Activated B cell treated with CpG ODN at 0.5 μM for 24 hours (primary cell): ENCODE measurements at regions not wholly inside any gene's neighbourhood (a gene's known extent, or its start where the extent isn't known, plus 50 kb on each side); places are given as distances from the start of the nearest gene placed in this dataset.

Experiments used
- ATAC-seq: fragments of 200-7000 bp; cut with Tn5 transposase; one replicate; pipeline ENCODE4 v1.10.0; 2021; ENCODE audit warnings: low read depth, mild to moderate bottlenecking, moderate library complexity
- CTCF ChIA-PET: fragments of 350-600 bp; sonication (Branson Sonifier 250); formaldehyde crosslinking; loops from one replicate; lab custom pipeline; 2021; ENCODE audit warnings: antibody characterized with exemption; lab: Charles Lee
- POLR2A ChIA-PET: fragments of 350-600 bp; sonication (Branson Sonifier 250); formaldehyde crosslinking; loops from one replicate; lab custom pipeline; 2021; ENCODE audit warnings: antibody characterized with exemption; lab: Charles Lee
- DNase-seq: peaks from one replicate; pipeline ENCODE4 v3.0.0; 2022
- H3K27ac Mint-ChIP-seq: one replicate; pipeline ENCODE4 v1.8.0; 2020; ENCODE audit warnings: mixed read lengths
- H3K27me3 Mint-ChIP-seq: one replicate; pipeline ENCODE4 v1.8.0; 2021; ENCODE audit warnings: mixed read lengths
- H3K36me3 Mint-ChIP-seq: one replicate; pipeline ENCODE4 v1.8.0; 2021; ENCODE audit warnings: low read depth, mixed read lengths
- H3K4me1 Mint-ChIP-seq: one replicate; pipeline ENCODE4 v1.8.0; 2021; ENCODE audit warnings: mixed read lengths
- H3K4me3 Mint-ChIP-seq: one replicate; pipeline ENCODE4 v1.8.0; 2020; ENCODE audit warnings: mild to moderate bottlenecking, mixed read lengths
- H3K9me3 Mint-ChIP-seq: one replicate; pipeline ENCODE4 v1.8.0; 2020; ENCODE audit warnings: mixed read lengths
- CTCF ChIP-seq: fragments of 200-600 bp; IDR thresholded peaks from one replicate; pipeline ENCODE4 v1.8.0; 2022; ENCODE audit warnings: antibody characterized with exemption, mild to moderate bottlenecking
- intact Hi-C: fragments of 100-400 bp; cut with micrococcal nuclease; formaldehyde crosslinking; loops from one replicate; pipeline ENCODE4 v1.15.1; 2024

- intact Hi-C loops: no loop called here
- ATAC-seq (no peak), DNase-seq (no peak)
- POLR2A ChIA-PET: no interaction called here
- Mint-ChIP-seq H3K27me3 (peaks cover 7% of the 10 kb centered on the region), H3K4me1 (no peaks in the 10 kb centered on the region), H3K27ac (no peak overlapping the region), H3K4me3 (no peak overlapping the region), H3K36me3 (no peaks in the 10 kb centered on the region), H3K9me3 (no peaks in the 10 kb centered on the region)
- CTCF ChIA-PET: no interaction called here
- no peak for TF ChIP-seq CTCF
Measured at GRCh38 chr2:236901956-236902355, 183.7 kb upstream of the COPS8 start.

GRCh38 chr2:236903978-236904377, 181.7 kb upstream of the COPS8 start:
- H3K36me3 Mint-ChIP-seq: no peaks in the 10 kb centered on the region
- peaks cover 7% of the 10 kb centered on the region for H3K27me3 Mint-ChIP-seq
- ATAC-seq (no peak), DNase-seq (no peak)
- intact Hi-C loops: no loop called here
- no peak overlapping the region for H3K27ac Mint-ChIP-seq
- no peaks in the 10 kb centered on the region for H3K9me3 Mint-ChIP-seq
- no peaks in the 10 kb centered on the region for H3K4me1 Mint-ChIP-seq
- no peak for TF ChIP-seq CTCF
- ChIA-PET POLR2A (no interaction called here), CTCF (no interaction called here)
- no peak overlapping the region for H3K4me3 Mint-ChIP-seq

GRCh38 chr2:236904389-236905263, 181.1 kb upstream of the COPS8 start:
- intact Hi-C loops: no loop called here
- ChIA-PET POLR2A (no interaction called here), CTCF (no interaction called here)
- no peak for DNase-seq
- Mint-ChIP-seq H3K4me1 (no peaks in the 10 kb centered on the region), H3K9me3 (no peaks in the 10 kb centered on the region), H3K27me3 (peaks cover 7% of the 10 kb centered on the region), H3K36me3 (no peaks in the 10 kb centered on the region), H3K27ac (no peak overlapping the region), H3K4me3 (no peak overlapping the region)
- no peak for TF ChIP-seq CTCF
- no peak for ATAC-seq

GRCh38 chr2:236905976-236906375, 179.7 kb upstream of the COPS8 start:
- Mint-ChIP-seq H3K4me1 (no peaks in the 10 kb centered on the region), H3K27me3 (peaks cover 7% of the 10 kb centered on the region), H3K4me3 (no peak overlapping the region), H3K36me3 (no peaks in the 10 kb centered on the region), H3K9me3 (no peaks in the 10 kb centered on the region), H3K27ac (no peak overlapping the region)
- intact Hi-C loops: no loop called here
- no peak for ATAC-seq
- CTCF ChIA-PET: no interaction called here
- POLR2A ChIA-PET: no interaction called here
- no peak for DNase-seq
- TF ChIP-seq CTCF: no peak

GRCh38 chr2:236908439-236909192, 177.1 kb upstream of the COPS8 start:
- Mint-ChIP-seq H3K27me3 (peaks cover 10% of the 10 kb centered on the region), H3K27ac (no peak overlapping the region), H3K9me3 (no peaks in the 10 kb centered on the region), H3K4me1 (no peaks in the 10 kb centered on the region), H3K36me3 (no peaks in the 10 kb centered on the region), H3K4me3 (no peak overlapping the region)
- ChIA-PET CTCF (no interaction called here), POLR2A (no interaction called here)
- intact Hi-C loops: no loop called here
- TF ChIP-seq CTCF: no peak
- DNase-seq (no peak), ATAC-seq (no peak)
